ENCODE measurements at regions not wholly inside any gene's neighbourhood (a gene's known extent, or its start where the extent isn't known, plus 50 kb on each side); places are given as distances from the start of the nearest gene placed in this dataset.

DNA sequence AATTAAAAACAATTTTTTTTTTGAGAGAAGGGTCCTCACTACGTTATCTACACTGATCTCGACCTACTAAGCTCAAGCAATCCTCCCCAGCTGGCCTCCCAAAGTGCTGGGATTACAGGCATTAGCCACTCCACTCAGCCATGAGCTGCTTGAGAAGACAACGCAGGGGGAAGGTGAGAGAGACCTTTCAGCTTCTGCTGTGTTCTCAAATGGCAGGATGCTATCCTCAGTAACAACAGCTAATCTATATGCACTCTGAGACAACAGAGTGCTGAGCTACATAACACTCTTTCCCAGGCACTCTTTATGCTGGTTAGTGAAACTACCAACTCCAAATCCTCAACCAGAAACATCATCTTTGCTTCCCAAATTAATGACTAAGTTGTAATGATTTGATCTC lies 526.1 kb downstream of the CCER1 start:
- DNase-seq, result no peak
- Histone ChIP-seq H3K18ac (ENCODE audit: insufficient read length, low read depth, low read length) (no peak overlapping the region), H3K4me2 (ENCODE audit: insufficient read depth, insufficient read length, low read length) (no peak overlapping the region), H2AFZ (ENCODE audit: low read length) (no peak overlapping the region), H3K79me2 (ENCODE audit: insufficient read depth, low read length) (no peaks in the 10 kb centered on the region), H2BK12ac (ENCODE audit: insufficient read length, low read depth, low read length) (no peak overlapping the region), H2BK15ac (ENCODE audit: low read depth, low read length) (no peak overlapping the region), H3K27ac (ENCODE audit: insufficient read length, low read depth, low read length) (no peak overlapping the region), H4K5ac (ENCODE audit: insufficient read length, low read depth, low read length) (no peak overlapping the region), H2BK120ac (ENCODE audit: low read depth, low read length, poor library complexity, severe bottlenecking) (no peak overlapping the region), H3K4me1 (ENCODE audit: insufficient read depth, low read length) (no peaks in the 10 kb centered on the region), H3K4ac (ENCODE audit: low read depth, low read length) (no peak overlapping the region), H2BK5ac (ENCODE audit: insufficient read length, low read length) (no peak overlapping the region), H2BK20ac (ENCODE audit: low read depth, low read length, poor library complexity, severe bottlenecking) (no peak overlapping the region), H3K79me1 (ENCODE audit: insufficient read depth, low read depth, low read length, poor library complexity, severe bottlenecking) (no peaks in the 10 kb centered on the region), H3T11ph (ENCODE audit: low read length) (no peak overlapping the region), H3K9me3 (ENCODE audit: control insufficient read depth, low read depth, low read length) (no peaks in the 10 kb centered on the region), H3K9ac (ENCODE audit: extremely low read depth, insufficient read length, low read length) (no peak overlapping the region), H4K8ac (replicated peaks; ENCODE audit: insufficient read length, low read depth, low read length) (no peak overlapping the region), H3K23me2 (ENCODE audit: insufficient read length, low read depth, low read length, poor library complexity, severe bottlenecking) (no peaks in the 10 kb centered on the region), H3K27me3 (ENCODE audit: insufficient read depth, low read length) (no peaks in the 10 kb centered on the region), H2AK5ac (ENCODE audit: insufficient read length, low read length) (no peak overlapping the region), H3K14ac (ENCODE audit: insufficient read depth, low read length) (no peak overlapping the region), H4K20me1 (ENCODE audit: control insufficient read depth, insufficient read depth, insufficient read length) (no peaks in the 10 kb centered on the region), H3K23ac (ENCODE audit: insufficient read length, low read depth, low read length) (no peak overlapping the region), H4K91ac (ENCODE audit: insufficient read length, low read depth, low read length) (no peak overlapping the region), H3K56ac (ENCODE audit: insufficient read length, low read depth, low read length) (no peak overlapping the region)
- Mint-ChIP-seq H3K9me3 (peaks cover 3% of the 10 kb centered on the region in 2 experiments; a peak in 2 of 5 replicates), H3K4me3 (no peak overlapping the region), H3K36me3 (ENCODE audit: insufficient read depth in 1 of 3, low read depth in 3 of 3) (peaks cover 0 to under 1% (median under 1%) of the 10 kb centered on the region in 3 experiments; a peak in 3 of 7 replicates), H3K4me1 (peaks cover 0 to 2% of the 10 kb centered on the region in 2 experiments; a peak in 1 of 4 replicates), H3K27me3 (ENCODE audit: low read depth) (no peaks in the 10 kb centered on the region), H3K27ac (peak overlapping the region in 2 of 3 experiments; percentile 9 to 28; a peak in 1 of 7 replicates)
- no CpG with 5 or more reads among the region's 3 CpGs for WGBS (ENCODE audit: extremely low coverage, insufficient read length, low lambda C conversion rate)
- TF ChIP-seq CTCF (conservative IDR thresholded peaks at IDR 0.05), result no peak

Data from H9 (cell line).